ENCODE measurements at regions not wholly inside any gene's neighbourhood (a gene's known extent, or its start where the extent isn't known, plus 50 kb on each side); places are given as distances from the start of the nearest gene placed in this dataset.
"Not testable (repeated sequence)": the region's sequence is repeated elsewhere in the genome, so short reads cannot be mapped to it uniquely, and the experiment has no call there.

- CTCF ChIA-PET; FAIRE-seq; H3K4me3 ChIP-seq (replicated peaks in 1 of 3; ENCODE audit: insufficient read depth in 1 of 3, low read depth in 1 of 3, low read length in 3 of 3); H3K9ac ChIP-seq (replicated peaks; ENCODE audit: extremely low read depth, insufficient read depth, low read length); H4K20me1 ChIP-seq (replicated peaks; ENCODE audit: control insufficient read depth, extremely low read depth, insufficient read depth, low read length); H2AFZ ChIP-seq (ENCODE audit: low read depth, low read length); H3K27ac ChIP-seq (ENCODE audit: insufficient read depth, low read depth, low read length); dilution Hi-C loops (cut with MboI; ENCODE audit: extremely low pct_ligation_motif_present, low sequenced_read_pairs); H3K4me1 ChIP-seq (ENCODE audit: control insufficient read depth, extremely low read depth, insufficient read depth, low read length); H3K36me3 ChIP-seq (ENCODE audit: control insufficient read depth in 2 of 2, extremely low read depth in 1 of 2, insufficient read depth in 2 of 2, low read length in 2 of 2); H3K9me3 ChIP-seq (replicated peaks; ENCODE audit: control insufficient read depth, insufficient read depth, low read length); H3K79me2 ChIP-seq (ENCODE audit: control insufficient read depth, insufficient read depth, low read length); H3K9me1 ChIP-seq (replicated peaks; ENCODE audit: control insufficient read depth, extremely low read depth, insufficient read depth, low read length); BruUV-seq (replicated peaks); DNase-seq (ENCODE audit: low read depth, low spot score); intact Hi-C loops (cut with micrococcal nuclease); POLR2A ChIA-PET; H3K4me2 ChIP-seq (ENCODE audit: insufficient read depth, low read length); H3K27me3 ChIP-seq (ENCODE audit: control insufficient read depth in 2 of 2, insufficient read depth in 2 of 2, low read length in 2 of 2): not testable (repeated sequence)
- TF ChIP-seq CTCF (IDR thresholded peaks at IDR 0.05; ENCODE audit: extremely low read depth in 1 of 2, insufficient read depth in 1 of 2, low read depth in 1 of 2, low read length in 2 of 2), result peak in 1 of 2 donors; percentile 2
Observed at GRCh38 chr2:131775903-131776506, 248.3 kb downstream of the CCDC74A start.

GRCh38 chr2:131780446-131780845 lies 252.8 kb downstream of the CCDC74A start:
- DNase-seq (ENCODE audit: low read depth, low spot score); H3K4me1 ChIP-seq (ENCODE audit: control insufficient read depth, extremely low read depth, insufficient read depth, low read length); H3K36me3 ChIP-seq (ENCODE audit: control insufficient read depth in 2 of 2, extremely low read depth in 1 of 2, insufficient read depth in 2 of 2, low read length in 2 of 2); POLR2A ChIA-PET; H3K9me3 ChIP-seq (replicated peaks; ENCODE audit: control insufficient read depth, insufficient read depth, low read length); CTCF ChIA-PET; H3K79me2 ChIP-seq (ENCODE audit: control insufficient read depth, insufficient read depth, low read length); H4K20me1 ChIP-seq (replicated peaks; ENCODE audit: control insufficient read depth, extremely low read depth, insufficient read depth, low read length); FAIRE-seq; H3K27ac ChIP-seq (ENCODE audit: insufficient read depth, low read depth, low read length); H3K9me1 ChIP-seq (replicated peaks; ENCODE audit: control insufficient read depth, extremely low read depth, insufficient read depth, low read length); H2AFZ ChIP-seq (ENCODE audit: low read depth, low read length); intact Hi-C loops (cut with micrococcal nuclease); H3K9ac ChIP-seq (replicated peaks; ENCODE audit: extremely low read depth, insufficient read depth, low read length); dilution Hi-C loops (cut with MboI; ENCODE audit: extremely low pct_ligation_motif_present, low sequenced_read_pairs); H3K27me3 ChIP-seq (ENCODE audit: control insufficient read depth in 2 of 2, insufficient read depth in 2 of 2, low read length in 2 of 2); H3K4me2 ChIP-seq (ENCODE audit: insufficient read depth, low read length); H3K4me3 ChIP-seq (replicated peaks in 1 of 3; ENCODE audit: insufficient read depth in 1 of 3, low read depth in 1 of 3, low read length in 3 of 3); BruUV-seq (replicated peaks): not testable (repeated sequence)
